NB4 (cell line): ENCODE measurements at regions not wholly inside any gene's neighbourhood (a gene's known extent, or its start where the extent isn't known, plus 50 kb on each side); places are given as distances from the start of the nearest gene placed in this dataset.

ENCODE experiments used
- CTCF ChIP-seq: IDR thresholded peaks from one replicate; pipeline ENCODE4 v1.5.1; 2012; ENCODE audit warnings: low read depth, low read length
- POLR2A ChIP-seq: IDR thresholded peaks from 2 replicates; pipeline ENCODE4 v1.6.1; 2011; ENCODE audit warnings: mild to moderate bottlenecking; ENCODE audit not compliant: insufficient read length; ENCODE audit errors: extremely low read depth

- TF ChIP-seq CTCF: no peak
- TF ChIP-seq POLR2A: no peak
Measured at GRCh38 chr1:38760562-38760961, 99.0 kb downstream of the RRAGC start.
